ENCODE measurements at regions not wholly inside any gene's neighbourhood (a gene's known extent, or its start where the extent isn't known, plus 50 kb on each side); places are given as distances from the start of the nearest gene placed in this dataset.

GRCh38 chr5:58403822-58404433 is 56.0 kb downstream of the PLK2 start:
- DNase-seq (no peak), ATAC-seq (replicated peaks in 1 of 4) (no peak)
- no peaks in the 10 kb centered on the region for H3K4me1 Mint-ChIP-seq
- Histone ChIP-seq H3K4me3 (ENCODE audit: control insufficient read depth in 1 of 2, extremely low read depth in 1 of 2, low read length in 1 of 2) (no peak overlapping the region), H3K27me3 (replicated peaks in 1 of 2; ENCODE audit: control insufficient read depth in 2 of 2, extremely low read depth in 1 of 2, insufficient read depth in 2 of 2, low read length in 1 of 2) (no peaks in the 10 kb centered on the region), H3K36me3 (ENCODE audit: control insufficient read depth in 2 of 2, extremely low read depth in 1 of 2, insufficient read depth in 1 of 2, low read length in 1 of 2) (no peaks in the 10 kb centered on the region), H3K27ac (ENCODE audit: low read length) (no peak overlapping the region), H3K4me1 (ENCODE audit: control insufficient read depth in 1 of 2, extremely low read depth in 1 of 2, insufficient read depth in 2 of 2, low read length in 2 of 2) (no peaks in the 10 kb centered on the region), H3K9me3 (no peaks in the 10 kb centered on the region)
- ChIA-PET POLR2A (no interaction called here), CTCF (no interaction called here)
- no CpG with 5 or more reads among the region's 5 CpGs for WGBS (ENCODE audit: insufficient coverage)
- no peaks in the 10 kb centered on the region for H3K9me3 Mint-ChIP-seq
- H3K27ac Mint-ChIP-seq = no peak overlapping the region
- peaks cover 5 to 11% of the 10 kb centered on the region in 2 donors for H3K27me3 Mint-ChIP-seq
- H3K36me3 Mint-ChIP-seq = no peaks in the 10 kb centered on the region
- H3K4me3 Mint-ChIP-seq = no peak overlapping the region

- no peak for ATAC-seq (replicated peaks in 1 of 4)
- Mint-ChIP-seq H3K36me3 (no peaks in the 10 kb centered on the region), H3K4me1 (no peaks in the 10 kb centered on the region), H3K9me3 (no peaks in the 10 kb centered on the region), H3K4me3 (no peak overlapping the region), H3K27me3 (peaks cover 3 to 6% of the 10 kb centered on the region in 2 donors), H3K27ac (no peak overlapping the region)
- H3K27me3 ChIP-seq (replicated peaks in 1 of 2; ENCODE audit: control insufficient read depth in 2 of 2, extremely low read depth in 1 of 2, insufficient read depth in 2 of 2, low read length in 1 of 2) = no peaks in the 10 kb centered on the region
- ChIA-PET CTCF (no interaction called here), POLR2A (no interaction called here)
- WGBS (ENCODE audit: insufficient coverage) = no CpG with 5 or more reads among the region's 2 CpGs
- no peak overlapping the region for H3K27ac ChIP-seq (ENCODE audit: low read length)
- no peak for DNase-seq
- H3K4me1 ChIP-seq (ENCODE audit: control insufficient read depth in 1 of 2, extremely low read depth in 1 of 2, insufficient read depth in 2 of 2, low read length in 2 of 2) = no peaks in the 10 kb centered on the region
- H3K36me3 ChIP-seq (ENCODE audit: control insufficient read depth in 2 of 2, extremely low read depth in 1 of 2, insufficient read depth in 1 of 2, low read length in 1 of 2) = no peaks in the 10 kb centered on the region
- H3K9me3 ChIP-seq = no peaks in the 10 kb centered on the region
- no peak overlapping the region for H3K4me3 ChIP-seq (ENCODE audit: control insufficient read depth in 1 of 2, extremely low read depth in 1 of 2, low read length in 1 of 2)
Measured at GRCh38 chr5:58401701-58402100, 58.2 kb downstream of the PLK2 start.

DNA sequence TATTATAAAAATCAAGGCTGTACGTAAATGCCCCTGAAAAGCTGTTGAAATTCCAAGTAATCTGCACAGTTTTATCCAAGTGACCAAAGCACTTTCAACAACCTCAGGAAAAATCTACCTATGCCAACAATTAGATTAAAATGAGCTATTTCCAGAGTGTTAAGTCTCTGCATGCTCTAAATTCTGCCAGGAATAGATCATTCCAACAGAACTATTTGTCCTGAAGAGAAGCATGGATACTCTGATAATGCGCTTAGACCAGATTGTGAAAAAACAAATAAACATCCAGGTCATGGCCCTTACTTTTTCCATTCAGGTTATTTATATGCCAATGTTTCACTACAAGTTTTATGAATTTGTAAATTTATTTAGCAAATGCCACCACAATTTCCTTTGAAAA is 59.1 kb downstream of the PLK2 start:
- no peaks in the 10 kb centered on the region for H3K4me1 Mint-ChIP-seq
- POLR2A ChIA-PET = interaction anchor here in 1 of 2 donors (0.5 kb wide), 1 partner anchor 1018 kb away, joined by 3 read pairs; no protein-coding TSS in a partner anchor

DNA sequence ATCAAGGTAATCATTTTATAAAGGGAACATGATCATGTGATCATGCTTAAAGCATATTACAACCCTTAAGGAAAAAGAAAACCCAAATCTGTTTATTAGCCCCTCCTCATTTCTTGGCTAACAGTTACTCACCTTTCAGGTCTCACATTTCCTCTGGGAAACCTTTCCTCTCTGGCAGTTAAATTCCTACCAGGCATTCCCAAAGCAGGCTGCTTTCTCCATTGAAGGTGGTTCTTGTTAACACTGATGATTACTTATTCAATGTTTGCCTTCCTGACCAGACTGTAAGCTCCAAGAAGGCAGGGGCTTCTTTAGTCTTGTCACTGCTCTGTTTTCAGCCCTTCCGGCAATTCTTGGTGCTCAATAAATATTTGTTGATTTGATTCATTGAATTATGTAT is 59.9 kb downstream of the PLK2 start:
- ATAC-seq (replicated peaks in 1 of 4) (no peak), DNase-seq (no peak)
- ChIA-PET POLR2A (no interaction called here), CTCF (no interaction called here)
- no peaks in the 10 kb centered on the region for H3K9me3 Mint-ChIP-seq
- Histone ChIP-seq H3K4me1 (ENCODE audit: control insufficient read depth in 1 of 2, extremely low read depth in 1 of 2, insufficient read depth in 2 of 2, low read length in 2 of 2) (no peaks in the 10 kb centered on the region), H3K4me3 (ENCODE audit: control insufficient read depth in 1 of 2, extremely low read depth in 1 of 2, low read length in 1 of 2) (no peak overlapping the region), H3K9me3 (no peaks in the 10 kb centered on the region), H3K27ac (ENCODE audit: low read length) (no peak overlapping the region), H3K36me3 (ENCODE audit: control insufficient read depth in 2 of 2, extremely low read depth in 1 of 2, insufficient read depth in 1 of 2, low read length in 1 of 2) (no peaks in the 10 kb centered on the region), H3K27me3 (replicated peaks in 1 of 2; ENCODE audit: control insufficient read depth in 2 of 2, extremely low read depth in 1 of 2, insufficient read depth in 2 of 2, low read length in 1 of 2) (no peaks in the 10 kb centered on the region)
- no peak overlapping the region for H3K27ac Mint-ChIP-seq
- peaks cover under 1 to 3% of the 10 kb centered on the region in 2 donors for H3K27me3 Mint-ChIP-seq
- no CpG with 5 or more reads among the region's 1 CpG for WGBS (ENCODE audit: insufficient coverage)
- no peaks in the 10 kb centered on the region for H3K4me1 Mint-ChIP-seq
- H3K4me3 Mint-ChIP-seq = no peak overlapping the region
- no peaks in the 10 kb centered on the region for H3K36me3 Mint-ChIP-seq

More for the DNA sequence above, 59.1 kb downstream of the PLK2 start:
- H3K4me1 ChIP-seq (ENCODE audit: control insufficient read depth in 1 of 2, extremely low read depth in 1 of 2, insufficient read depth in 2 of 2, low read length in 2 of 2) = no peaks in the 10 kb centered on the region
- no peak overlapping the region for H3K27ac ChIP-seq (ENCODE audit: low read length)
- DNase-seq (no peak), ATAC-seq (replicated peaks in 1 of 4) (no peak)
- H3K4me3 Mint-ChIP-seq = no peak overlapping the region
- no peaks in the 10 kb centered on the region for H3K27me3 ChIP-seq (replicated peaks in 1 of 2; ENCODE audit: control insufficient read depth in 2 of 2, extremely low read depth in 1 of 2, insufficient read depth in 2 of 2, low read length in 1 of 2)
- H3K9me3 ChIP-seq = no peaks in the 10 kb centered on the region
- peaks cover 3 to 6% of the 10 kb centered on the region in 2 donors for H3K27me3 Mint-ChIP-seq
- no peaks in the 10 kb centered on the region for H3K36me3 Mint-ChIP-seq
- no peaks in the 10 kb centered on the region for H3K36me3 ChIP-seq (ENCODE audit: control insufficient read depth in 2 of 2, extremely low read depth in 1 of 2, insufficient read depth in 1 of 2, low read length in 1 of 2)
- WGBS (ENCODE audit: insufficient coverage) = no CpG with 5 or more reads among the region's 2 CpGs
- no peak overlapping the region for H3K27ac Mint-ChIP-seq
- CTCF ChIA-PET = no interaction called here
- no peak overlapping the region for H3K4me3 ChIP-seq (ENCODE audit: control insufficient read depth in 1 of 2, extremely low read depth in 1 of 2, low read length in 1 of 2)
- H3K9me3 Mint-ChIP-seq = no peaks in the 10 kb centered on the region

- no CpG with 5 or more reads among the region's 2 CpGs for WGBS (ENCODE audit: insufficient coverage)
- Histone ChIP-seq H3K36me3 (ENCODE audit: control insufficient read depth in 2 of 2, extremely low read depth in 1 of 2, insufficient read depth in 1 of 2, low read length in 1 of 2) (no peaks in the 10 kb centered on the region), H3K27me3 (replicated peaks in 1 of 2; ENCODE audit: control insufficient read depth in 2 of 2, extremely low read depth in 1 of 2, insufficient read depth in 2 of 2, low read length in 1 of 2) (no peaks in the 10 kb centered on the region), H3K27ac (ENCODE audit: low read length) (no peak overlapping the region), H3K4me3 (ENCODE audit: control insufficient read depth in 1 of 2, extremely low read depth in 1 of 2, low read length in 1 of 2) (no peak overlapping the region), H3K9me3 (no peaks in the 10 kb centered on the region), H3K4me1 (ENCODE audit: control insufficient read depth in 1 of 2, extremely low read depth in 1 of 2, insufficient read depth in 2 of 2, low read length in 2 of 2) (no peaks in the 10 kb centered on the region)
- ATAC-seq (replicated peaks in 1 of 4) = no peak
- DNase-seq = no peak
- Mint-ChIP-seq H3K4me1 (no peaks in the 10 kb centered on the region), H3K9me3 (no peaks in the 10 kb centered on the region), H3K27me3 (peaks cover 0 to 3% of the 10 kb centered on the region in 2 donors), H3K4me3 (no peak overlapping the region), H3K27ac (no peak overlapping the region), H3K36me3 (no peaks in the 10 kb centered on the region)
- POLR2A ChIA-PET = no interaction called here
- CTCF ChIA-PET = no interaction called here
Measured at GRCh38 chr5:58394339-58394738, 65.5 kb downstream of the PLK2 start.

- Histone ChIP-seq H3K27ac (ENCODE audit: low read length) (no peak overlapping the region), H3K9me3 (no peaks in the 10 kb centered on the region), H3K36me3 (ENCODE audit: control insufficient read depth in 2 of 2, extremely low read depth in 1 of 2, insufficient read depth in 1 of 2, low read length in 1 of 2) (no peaks in the 10 kb centered on the region), H3K4me1 (ENCODE audit: control insufficient read depth in 1 of 2, extremely low read depth in 1 of 2, insufficient read depth in 2 of 2, low read length in 2 of 2) (no peaks in the 10 kb centered on the region), H3K4me3 (ENCODE audit: control insufficient read depth in 1 of 2, extremely low read depth in 1 of 2, low read length in 1 of 2) (no peak overlapping the region), H3K27me3 (replicated peaks in 1 of 2; ENCODE audit: control insufficient read depth in 2 of 2, extremely low read depth in 1 of 2, insufficient read depth in 2 of 2, low read length in 1 of 2) (no peaks in the 10 kb centered on the region)
- ChIA-PET POLR2A (no interaction called here), CTCF (no interaction called here)
- Mint-ChIP-seq H3K9me3 (no peaks in the 10 kb centered on the region), H3K4me1 (no peaks in the 10 kb centered on the region), H3K27ac (no peak overlapping the region), H3K36me3 (no peaks in the 10 kb centered on the region), H3K27me3 (peaks cover 0 to 3% of the 10 kb centered on the region in 2 donors), H3K4me3 (no peak overlapping the region)
- DNase-seq = no peak
- 83% methylated on average over 3 of the region's 5 CpGs for WGBS (ENCODE audit: insufficient coverage)
- ATAC-seq (replicated peaks in 1 of 4) = no peak
Measured at GRCh38 chr5:58393716-58394115, 66.2 kb downstream of the PLK2 start.

DNA sequence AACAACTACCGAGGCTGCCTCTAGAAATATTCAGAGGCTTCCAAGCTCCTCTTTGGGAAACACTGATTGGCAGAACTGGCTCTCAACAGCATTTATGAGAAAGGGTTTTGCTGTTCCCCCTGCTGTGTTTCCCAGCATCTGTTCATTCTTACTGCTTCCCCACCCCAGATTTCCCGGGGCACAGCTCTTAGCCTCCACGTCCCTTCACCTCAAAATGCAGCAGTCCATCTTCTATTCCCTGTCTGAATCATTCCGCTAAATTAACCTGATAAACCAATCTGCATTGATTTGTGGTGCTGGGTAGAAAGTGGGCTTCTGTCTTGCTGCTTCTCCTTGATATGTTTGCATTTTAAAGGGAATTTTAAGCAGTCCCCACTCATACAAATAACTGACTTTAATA is 67.4 kb downstream of the PLK2 start:
- Histone ChIP-seq H3K36me3 (ENCODE audit: control insufficient read depth in 2 of 2, extremely low read depth in 1 of 2, insufficient read depth in 1 of 2, low read length in 1 of 2) (no peaks in the 10 kb centered on the region), H3K4me1 (ENCODE audit: control insufficient read depth in 1 of 2, extremely low read depth in 1 of 2, insufficient read depth in 2 of 2, low read length in 2 of 2) (no peaks in the 10 kb centered on the region), H3K27me3 (replicated peaks in 1 of 2; ENCODE audit: control insufficient read depth in 2 of 2, extremely low read depth in 1 of 2, insufficient read depth in 2 of 2, low read length in 1 of 2) (no peaks in the 10 kb centered on the region), H3K27ac (ENCODE audit: low read length) (no peak overlapping the region), H3K9me3 (no peaks in the 10 kb centered on the region), H3K4me3 (ENCODE audit: control insufficient read depth in 1 of 2, extremely low read depth in 1 of 2, low read length in 1 of 2) (no peak overlapping the region)
- POLR2A ChIA-PET = no interaction called here
- H3K4me3 Mint-ChIP-seq = no peak overlapping the region
- no peaks in the 10 kb centered on the region for H3K36me3 Mint-ChIP-seq
- CTCF ChIA-PET = no interaction called here
- DNase-seq (no peak), ATAC-seq (replicated peaks in 1 of 4) (no peak)
- no peaks in the 10 kb centered on the region for H3K9me3 Mint-ChIP-seq
- peaks cover 0 to 3% of the 10 kb centered on the region in 2 donors for H3K27me3 Mint-ChIP-seq
- no peak overlapping the region for H3K27ac Mint-ChIP-seq
- WGBS (ENCODE audit: insufficient coverage) = 80% methylated on average over 2 of the region's 4 CpGs
- H3K4me1 Mint-ChIP-seq = no peaks in the 10 kb centered on the region
